ENCODE measurements at regions not wholly inside any gene's neighbourhood (a gene's known extent, or its start where the extent isn't known, plus 50 kb on each side); places are given as distances from the start of the nearest gene placed in this dataset.
A peak's percentile ranks its signal among the peaks of the same experiment; 100 is the strongest.

- Histone ChIP-seq H2BK12ac (ENCODE audit: insufficient read length, low read depth, low read length) (no peak overlapping the region), H3K18ac (ENCODE audit: insufficient read length, low read depth, low read length) (no peak overlapping the region), H3K23ac (ENCODE audit: insufficient read length, low read depth, low read length) (no peak overlapping the region), H4K91ac (ENCODE audit: insufficient read length, low read depth, low read length) (no peak overlapping the region), H4K8ac (replicated peaks; ENCODE audit: insufficient read length, low read depth, low read length) (no peak overlapping the region), H3K23me2 (ENCODE audit: insufficient read length, low read depth, low read length, poor library complexity, severe bottlenecking) (no peaks in the 10 kb centered on the region), H4K20me1 (ENCODE audit: control insufficient read depth, insufficient read depth, insufficient read length) (no peaks in the 10 kb centered on the region), H2BK5ac (ENCODE audit: insufficient read length, low read length) (no peak overlapping the region), H3T11ph (ENCODE audit: low read length) (no peak overlapping the region), H2AFZ (ENCODE audit: low read length) (no peak overlapping the region), H3K9ac (ENCODE audit: extremely low read depth, insufficient read length, low read length) (no peak overlapping the region), H3K4me1 (ENCODE audit: insufficient read depth, low read length) (no peaks in the 10 kb centered on the region), H2AK5ac (ENCODE audit: insufficient read length, low read length) (no peak overlapping the region), H3K9me3 (ENCODE audit: control insufficient read depth, low read depth, low read length) (no peaks in the 10 kb centered on the region), H2BK20ac (ENCODE audit: low read depth, low read length, poor library complexity, severe bottlenecking) (no peak overlapping the region), H3K56ac (ENCODE audit: insufficient read length, low read depth, low read length) (no peak overlapping the region), H3K14ac (ENCODE audit: insufficient read depth, low read length) (no peak overlapping the region; the same call in 1 of the 2 replicates), H3K79me1 (ENCODE audit: insufficient read depth, low read depth, low read length, poor library complexity, severe bottlenecking) (no peaks in the 10 kb centered on the region), H2BK15ac (ENCODE audit: low read depth, low read length) (no peak overlapping the region), H4K5ac (ENCODE audit: insufficient read length, low read depth, low read length) (no peak overlapping the region), H3K4ac (ENCODE audit: low read depth, low read length) (no peak overlapping the region), H3K4me2 (ENCODE audit: insufficient read depth, insufficient read length, low read length) (no peak overlapping the region), H3K27ac (ENCODE audit: insufficient read length, low read depth, low read length) (no peak overlapping the region), H2BK120ac (ENCODE audit: low read depth, low read length, poor library complexity, severe bottlenecking) (no peak overlapping the region), H3K79me2 (ENCODE audit: insufficient read depth, low read length) (no peaks in the 10 kb centered on the region), H3K27me3 (ENCODE audit: insufficient read depth, low read length) (no peaks in the 10 kb centered on the region)
- no peak overlapping the region for H3K4me3 Mint-ChIP-seq
- TF ChIP-seq, protein P1, sequence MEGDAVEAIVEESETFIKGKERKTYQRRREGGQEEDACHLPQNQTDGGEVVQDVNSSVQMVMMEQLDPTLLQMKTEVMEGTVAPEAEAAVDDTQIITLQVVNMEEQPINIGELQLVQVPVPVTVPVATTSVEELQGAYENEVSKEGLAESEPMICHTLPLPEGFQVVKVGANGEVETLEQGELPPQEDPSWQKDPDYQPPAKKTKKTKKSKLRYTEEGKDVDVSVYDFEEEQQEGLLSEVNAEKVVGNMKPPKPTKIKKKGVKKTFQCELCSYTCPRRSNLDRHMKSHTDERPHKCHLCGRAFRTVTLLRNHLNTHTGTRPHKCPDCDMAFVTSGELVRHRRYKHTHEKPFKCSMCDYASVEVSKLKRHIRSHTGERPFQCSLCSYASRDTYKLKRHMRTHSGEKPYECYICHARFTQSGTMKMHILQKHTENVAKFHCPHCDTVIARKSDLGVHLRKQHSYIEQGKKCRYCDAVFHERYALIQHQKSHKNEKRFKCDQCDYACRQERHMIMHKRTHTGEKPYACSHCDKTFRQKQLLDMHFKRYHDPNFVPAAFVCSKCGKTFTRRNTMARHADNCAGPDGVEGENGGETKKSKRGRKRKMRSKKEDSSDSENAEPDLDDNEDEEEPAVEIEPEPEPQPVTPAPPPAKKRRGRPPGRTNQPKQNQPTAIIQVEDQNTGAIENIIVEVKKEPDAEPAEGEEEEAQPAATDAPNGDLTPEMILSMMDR (conservative IDR thresholded peaks at IDR 0.05), result no peak
- H3K27ac Mint-ChIP-seq, result peak overlapping the region; percentile 4 to 79 (median 23); a peak in 5 of 7 replicates
- no peaks in the 10 kb centered on the region for H3K4me1 Mint-ChIP-seq
- peaks cover 14 to 50% (median 44%) of the 10 kb centered on the region in 3 experiments; a peak in 6 of 7 replicates for H3K36me3 Mint-ChIP-seq (ENCODE audit: insufficient read depth in 1 of 3, low read depth in 3 of 3)
- no CpG with 5 or more reads among the region's 25 CpGs for WGBS (ENCODE audit: extremely low coverage, insufficient read length, low lambda C conversion rate)
- no peak for DNase-seq
- H3K27me3 Mint-ChIP-seq (ENCODE audit: low read depth), result no peaks in the 10 kb centered on the region
- no peaks in the 10 kb centered on the region for H3K9me3 Mint-ChIP-seq
Observed at GRCh38 chr12:124381456-124382296, 86.8 kb downstream of the RFLNA start.

Measured in H9 (cell line).